OCI-LY3 (cell line): ENCODE measurements at regions not wholly inside any gene's neighbourhood (a gene's known extent, or its start where the extent isn't known, plus 50 kb on each side); places are given as distances from the start of the nearest gene placed in this dataset.

ENCODE experiments used
- CTCF ChIP-seq: fragments of 200-600, 300-600 bp; sonication (generic); IDR thresholded peaks from 2 replicates; pipeline ENCODE4 v1.5.1; 2014; ENCODE audit warnings: antibody characterized with exemption, low read length, low read depth
- EZH2phosphoT487 ChIP-seq: fragments of 200-600 bp; shearing (Covaris generic); IDR thresholded peaks from 2 replicates; pipeline ENCODE4 v1.6.1; 2018; ENCODE audit warnings: antibody characterized with exemption, mixed run types, low read depth

GRCh38 chr21:35178827-35179226 is 129.7 kb upstream of the RUNX1 start:
- no peak for TF ChIP-seq CTCF
- TF ChIP-seq EZH2phosphoT487: no peak
